GM23338 (cell line): ENCODE measurements at regions not wholly inside any gene's neighbourhood (a gene's known extent, or its start where the extent isn't known, plus 50 kb on each side); places are given as distances from the start of the nearest gene placed in this dataset.

Source experiments
- ATAC-seq: fragments of 200-7000 bp; cut with Tn5 transposase; 3 replicates; pipeline ENCODE4 v1.9.1; 2020
- DNase-seq: peaks from one replicate; pipeline ENCODE4 v3.0.0-alpha.2; 2015; ENCODE audit warnings: low spot score
- H2AFZ ChIP-seq: fragments of 200-600 bp; sonication (generic); 2 replicates; pipeline ENCODE4 v1.8.0; 2016; ENCODE audit warnings: antibody characterized with exemption, mild to moderate bottlenecking, moderate library complexity
- H3F3A ChIP-seq: fragments of 200-600 bp; sonication (generic); replicated peaks from 2 replicates; pipeline ENCODE4 v1.8.0; 2017; ENCODE audit warnings: antibody characterized with exemption, mixed run types, low read depth
- H3K27ac ChIP-seq: fragments of 200-600 bp; sonication (generic); 2 replicates; pipeline ENCODE4 v1.6.1; 2016; ENCODE audit warnings: low read depth
- H3K27me3 ChIP-seq: fragments of 200-600 bp; sonication (generic); 2 replicates; pipeline ENCODE4 v1.8.0; 2016; ENCODE audit warnings: mild to moderate bottlenecking, mixed run types, moderate library complexity; ENCODE audit not compliant: insufficient read depth
- H3K36me3 ChIP-seq: fragments of 200-600 bp; sonication (generic); 2 replicates; pipeline ENCODE4 v1.8.0; 2016; ENCODE audit warnings: mild to moderate bottlenecking; ENCODE audit not compliant: insufficient read depth
- H3K4me1 ChIP-seq: fragments of 200-600 bp; sonication (generic); 2 replicates; pipeline ENCODE4 v1.8.0; 2016; ENCODE audit warnings: mild to moderate bottlenecking, moderate library complexity; ENCODE audit not compliant: insufficient read depth
- H3K4me2 ChIP-seq: fragments of 200-600 bp; sonication (generic); 2 replicates; pipeline ENCODE4 v1.7.1; 2017; ENCODE audit warnings: mixed run types
- H3K4me3 ChIP-seq: fragments of 200-600 bp; sonication (generic); 2 replicates; pipeline ENCODE4 v1.6.1; 2016; ENCODE audit warnings: mixed run types
- H3K79me2 ChIP-seq: fragments of 200-600 bp; sonication (generic); replicated peaks from 2 replicates; pipeline ENCODE4 v1.8.0; 2017; ENCODE audit warnings: mild to moderate bottlenecking; ENCODE audit not compliant: insufficient read depth
- H3K9me2 ChIP-seq: fragments of 200-600 bp; sonication (generic); 2 replicates; pipeline ENCODE4 v1.8.0; 2017; ENCODE audit not compliant: insufficient read depth
- H4K20me1 ChIP-seq: fragments of 200-600 bp; sonication (generic); replicated peaks from 2 replicates; pipeline ENCODE4 v1.8.0; 2017; ENCODE audit warnings: mild to moderate bottlenecking; ENCODE audit not compliant: insufficient read depth
- H3K27ac Mint-ChIP-seq: 2 replicates; pipeline ENCODE4 v1.8.0; 2020; ENCODE audit warnings: inconsistent platforms, mild to moderate bottlenecking, moderate library complexity, mixed read lengths
- H3K27me3 Mint-ChIP-seq: 3 replicates; pipeline ENCODE4 v1.8.0; 2022; ENCODE audit warnings: low read depth, mild to moderate bottlenecking, moderate library complexity, mixed read lengths, inconsistent platforms; ENCODE audit not compliant: insufficient read depth, poor library complexity
- H3K36me3 Mint-ChIP-seq: 3 replicates; pipeline ENCODE4 v1.8.0; 2021; ENCODE audit warnings: low read depth, mild to moderate bottlenecking, inconsistent platforms, moderate library complexity, mixed read lengths
- H3K4me1 Mint-ChIP-seq: 3 replicates; pipeline ENCODE4 v1.8.0; 2020; ENCODE audit warnings: mild to moderate bottlenecking, inconsistent platforms, mixed read lengths
- H3K4me3 Mint-ChIP-seq: 3 replicates; pipeline ENCODE4 v1.8.0; 2021; ENCODE audit warnings: moderate library complexity, mild to moderate bottlenecking, inconsistent platforms, mixed read lengths
- H3K9me3 Mint-ChIP-seq: 3 replicates; pipeline ENCODE4 v1.8.0; 2020; ENCODE audit warnings: moderate library complexity, mild to moderate bottlenecking, inconsistent platforms, mixed read lengths
- CREB1 ChIP-seq: fragments of 250-450 bp; sonication (Bioruptor Pico); IDR thresholded peaks from 2 replicates; pipeline ENCODE4 v1.5.0; 2020; ENCODE audit warnings: low read depth, mild to moderate bottlenecking, moderate library complexity
- EZH2 ChIP-seq: fragments of 200-600 bp; sonication (generic); IDR thresholded peaks from one replicate; pipeline ENCODE4 v1.8.0; 2017; ENCODE audit warnings: antibody characterized with exemption, mild to moderate bottlenecking, low read depth; ENCODE audit not compliant: unreplicated experiment
- EZH2phosphoT487 ChIP-seq: fragments of 200-600 bp; sonication (generic); IDR thresholded peaks from one replicate; pipeline ENCODE4 v1.8.1; 2018; ENCODE audit warnings: antibody characterized with exemption; ENCODE audit not compliant: unreplicated experiment
- JUNB ChIP-seq: IDR thresholded peaks from one replicate; pipeline ENCODE4 v1.6.1; 2016; ENCODE audit warnings: antibody characterized with exemption; ENCODE audit not compliant: unreplicated experiment
- NANOG ChIP-seq: IDR thresholded peaks from 2 replicates; pipeline ENCODE4 v1.6.1; 2016; ENCODE audit warnings: antibody characterized with exemption, borderline replicate concordance
- POLR2AphosphoS5 ChIP-seq: IDR thresholded peaks from 2 replicates; pipeline ENCODE4 v1.6.1; 2016; ENCODE audit warnings: antibody characterized with exemption, low read depth
- STAT1 ChIP-seq: IDR thresholded peaks from one replicate; pipeline ENCODE4 v1.6.1; 2016; ENCODE audit warnings: antibody characterized with exemption; ENCODE audit not compliant: unreplicated experiment
- ZNF114 ChIP-seq: fragments of 250-450 bp; sonication (Bioruptor Pico); IDR thresholded peaks from 2 replicates; pipeline ENCODE4 v1.5.0; 2020; ENCODE audit warnings: mild to moderate bottlenecking, moderate library complexity
- ZNF331 ChIP-seq: fragments of 250-450 bp; sonication (Bioruptor Pico); IDR thresholded peaks from 2 replicates; pipeline ENCODE4 v1.5.0; 2020; ENCODE audit warnings: low read depth, mild to moderate bottlenecking, moderate library complexity
- TF ChIP-seq, protein P1 (sequence below): IDR thresholded peaks from 2 replicates; pipeline ENCODE4 v1.6.1; 2016; ENCODE audit warnings: antibody characterized with exemption
- TF ChIP-seq, protein P2 (sequence below), 2 experiments: fragments of 200-600 bp in 1 of 2; sonication (generic) in 1 of 2; conservative IDR thresholded peaks; 2 replicates each; pipeline versions ENCODE4 v1.5.1 to v1.6.1; 2016 to 2017; ENCODE audit warnings: antibody characterized with exemption in 2 of 2, low read depth in 2 of 2, mild to moderate bottlenecking in 2 of 2, moderate library complexity in 1 of 2
- TF ChIP-seq, protein P3 (sequence below): fragments of 250-450 bp; sonication (Bioruptor Pico); IDR thresholded peaks from 2 replicates; pipeline ENCODE4 v1.5.0; 2020; ENCODE audit warnings: mild to moderate bottlenecking, moderate library complexity
- TF ChIP-seq, protein P4 (sequence below): IDR thresholded peaks from one replicate; pipeline ENCODE4 v1.6.1; 2018; ENCODE audit warnings: antibody characterized with exemption; ENCODE audit not compliant: unreplicated experiment

DNA sequence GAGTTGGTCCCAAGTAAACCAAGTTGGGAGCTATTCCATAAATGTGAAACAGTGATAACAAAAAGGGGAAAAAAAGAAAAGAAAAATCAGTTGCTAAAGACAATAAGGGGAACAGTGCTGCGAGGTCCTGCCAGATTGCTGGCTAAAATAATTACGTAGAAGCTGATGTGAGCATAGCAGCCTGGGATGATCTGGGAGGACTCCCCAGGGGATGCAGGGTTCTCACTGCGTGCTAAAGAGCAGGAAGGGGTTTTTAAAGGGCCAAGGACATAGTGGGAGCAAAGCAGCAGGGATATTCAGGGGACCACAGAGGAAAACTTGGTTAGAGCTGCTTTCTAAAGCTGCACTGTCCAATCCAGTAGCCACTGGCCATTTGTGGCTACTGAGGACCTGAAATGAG, 133.0 kb upstream of the UMPS start (continued):
- TF ChIP-seq EZH2 (no peak), EZH2phosphoT487 (no peak)

DNA sequence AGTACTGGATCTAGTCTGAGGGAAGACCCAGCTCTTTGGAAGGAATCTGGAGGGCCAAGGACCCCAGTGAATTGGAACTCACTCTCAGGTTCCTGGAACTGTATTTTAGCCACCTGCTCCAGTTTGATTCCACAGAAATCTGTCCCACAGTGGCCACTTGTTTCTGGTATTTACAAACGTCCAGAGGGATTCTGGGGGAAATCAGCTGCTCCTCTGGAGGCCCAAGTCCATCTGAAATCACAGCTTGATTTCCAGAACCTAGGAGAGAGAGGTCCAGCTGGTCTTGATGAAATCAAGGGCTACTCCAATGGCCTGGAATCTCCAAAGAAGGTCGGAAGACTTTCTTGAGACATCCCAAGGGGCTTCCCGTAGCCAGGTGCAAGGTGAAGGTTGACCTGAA, 132.3 kb upstream of the UMPS start:
- Mint-ChIP-seq H3K4me3 (no peak overlapping the region), H3K9me3 (no peaks in the 10 kb centered on the region), H3K36me3 (no peaks in the 10 kb centered on the region), H3K27me3 (peaks cover 3% of the 10 kb centered on the region), H3K4me1 (peaks cover 15% of the 10 kb centered on the region), H3K27ac (no peak overlapping the region)
- Histone ChIP-seq H3F3A (no peaks in the 10 kb centered on the region), H3K27ac (no peak overlapping the region), H4K20me1 (no peaks in the 10 kb centered on the region), H3K36me3 (no peaks in the 10 kb centered on the region), H3K79me2 (no peaks in the 10 kb centered on the region), H3K9me2 (no peaks in the 10 kb centered on the region), H3K27me3 (no peaks in the 10 kb centered on the region), H3K4me2 (no peak overlapping the region), H3K4me1 (peaks cover 6% of the 10 kb centered on the region; the same call in 1 of the 2 replicates), H2AFZ (no peak overlapping the region), H3K4me3 (no peak overlapping the region)
- DNase-seq (no peak), ATAC-seq (no peak)
- TF ChIP-seq CREB1 (CRISPR knock-in tag) (no peak), EZH2phosphoT487 (no peak), NANOG (no peak), EZH2 (no peak), ZNF331 (no peak), JUNB (no peak), POLR2AphosphoS5 (no peak), ZNF114 (CRISPR knock-in tag) (no peak), STAT1 (no peak)
- TF ChIP-seq, protein P1, sequence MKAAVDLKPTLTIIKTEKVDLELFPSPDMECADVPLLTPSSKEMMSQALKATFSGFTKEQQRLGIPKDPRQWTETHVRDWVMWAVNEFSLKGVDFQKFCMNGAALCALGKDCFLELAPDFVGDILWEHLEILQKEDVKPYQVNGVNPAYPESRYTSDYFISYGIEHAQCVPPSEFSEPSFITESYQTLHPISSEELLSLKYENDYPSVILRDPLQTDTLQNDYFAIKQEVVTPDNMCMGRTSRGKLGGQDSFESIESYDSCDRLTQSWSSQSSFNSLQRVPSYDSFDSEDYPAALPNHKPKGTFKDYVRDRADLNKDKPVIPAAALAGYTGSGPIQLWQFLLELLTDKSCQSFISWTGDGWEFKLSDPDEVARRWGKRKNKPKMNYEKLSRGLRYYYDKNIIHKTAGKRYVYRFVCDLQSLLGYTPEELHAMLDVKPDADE: no peak
- TF ChIP-seq, protein P2, sequence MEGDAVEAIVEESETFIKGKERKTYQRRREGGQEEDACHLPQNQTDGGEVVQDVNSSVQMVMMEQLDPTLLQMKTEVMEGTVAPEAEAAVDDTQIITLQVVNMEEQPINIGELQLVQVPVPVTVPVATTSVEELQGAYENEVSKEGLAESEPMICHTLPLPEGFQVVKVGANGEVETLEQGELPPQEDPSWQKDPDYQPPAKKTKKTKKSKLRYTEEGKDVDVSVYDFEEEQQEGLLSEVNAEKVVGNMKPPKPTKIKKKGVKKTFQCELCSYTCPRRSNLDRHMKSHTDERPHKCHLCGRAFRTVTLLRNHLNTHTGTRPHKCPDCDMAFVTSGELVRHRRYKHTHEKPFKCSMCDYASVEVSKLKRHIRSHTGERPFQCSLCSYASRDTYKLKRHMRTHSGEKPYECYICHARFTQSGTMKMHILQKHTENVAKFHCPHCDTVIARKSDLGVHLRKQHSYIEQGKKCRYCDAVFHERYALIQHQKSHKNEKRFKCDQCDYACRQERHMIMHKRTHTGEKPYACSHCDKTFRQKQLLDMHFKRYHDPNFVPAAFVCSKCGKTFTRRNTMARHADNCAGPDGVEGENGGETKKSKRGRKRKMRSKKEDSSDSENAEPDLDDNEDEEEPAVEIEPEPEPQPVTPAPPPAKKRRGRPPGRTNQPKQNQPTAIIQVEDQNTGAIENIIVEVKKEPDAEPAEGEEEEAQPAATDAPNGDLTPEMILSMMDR (conservative IDR thresholded peaks at IDR 0.05; ENCODE audit: low read depth in 2 of 2): no peak
- TF ChIP-seq, protein P3, sequence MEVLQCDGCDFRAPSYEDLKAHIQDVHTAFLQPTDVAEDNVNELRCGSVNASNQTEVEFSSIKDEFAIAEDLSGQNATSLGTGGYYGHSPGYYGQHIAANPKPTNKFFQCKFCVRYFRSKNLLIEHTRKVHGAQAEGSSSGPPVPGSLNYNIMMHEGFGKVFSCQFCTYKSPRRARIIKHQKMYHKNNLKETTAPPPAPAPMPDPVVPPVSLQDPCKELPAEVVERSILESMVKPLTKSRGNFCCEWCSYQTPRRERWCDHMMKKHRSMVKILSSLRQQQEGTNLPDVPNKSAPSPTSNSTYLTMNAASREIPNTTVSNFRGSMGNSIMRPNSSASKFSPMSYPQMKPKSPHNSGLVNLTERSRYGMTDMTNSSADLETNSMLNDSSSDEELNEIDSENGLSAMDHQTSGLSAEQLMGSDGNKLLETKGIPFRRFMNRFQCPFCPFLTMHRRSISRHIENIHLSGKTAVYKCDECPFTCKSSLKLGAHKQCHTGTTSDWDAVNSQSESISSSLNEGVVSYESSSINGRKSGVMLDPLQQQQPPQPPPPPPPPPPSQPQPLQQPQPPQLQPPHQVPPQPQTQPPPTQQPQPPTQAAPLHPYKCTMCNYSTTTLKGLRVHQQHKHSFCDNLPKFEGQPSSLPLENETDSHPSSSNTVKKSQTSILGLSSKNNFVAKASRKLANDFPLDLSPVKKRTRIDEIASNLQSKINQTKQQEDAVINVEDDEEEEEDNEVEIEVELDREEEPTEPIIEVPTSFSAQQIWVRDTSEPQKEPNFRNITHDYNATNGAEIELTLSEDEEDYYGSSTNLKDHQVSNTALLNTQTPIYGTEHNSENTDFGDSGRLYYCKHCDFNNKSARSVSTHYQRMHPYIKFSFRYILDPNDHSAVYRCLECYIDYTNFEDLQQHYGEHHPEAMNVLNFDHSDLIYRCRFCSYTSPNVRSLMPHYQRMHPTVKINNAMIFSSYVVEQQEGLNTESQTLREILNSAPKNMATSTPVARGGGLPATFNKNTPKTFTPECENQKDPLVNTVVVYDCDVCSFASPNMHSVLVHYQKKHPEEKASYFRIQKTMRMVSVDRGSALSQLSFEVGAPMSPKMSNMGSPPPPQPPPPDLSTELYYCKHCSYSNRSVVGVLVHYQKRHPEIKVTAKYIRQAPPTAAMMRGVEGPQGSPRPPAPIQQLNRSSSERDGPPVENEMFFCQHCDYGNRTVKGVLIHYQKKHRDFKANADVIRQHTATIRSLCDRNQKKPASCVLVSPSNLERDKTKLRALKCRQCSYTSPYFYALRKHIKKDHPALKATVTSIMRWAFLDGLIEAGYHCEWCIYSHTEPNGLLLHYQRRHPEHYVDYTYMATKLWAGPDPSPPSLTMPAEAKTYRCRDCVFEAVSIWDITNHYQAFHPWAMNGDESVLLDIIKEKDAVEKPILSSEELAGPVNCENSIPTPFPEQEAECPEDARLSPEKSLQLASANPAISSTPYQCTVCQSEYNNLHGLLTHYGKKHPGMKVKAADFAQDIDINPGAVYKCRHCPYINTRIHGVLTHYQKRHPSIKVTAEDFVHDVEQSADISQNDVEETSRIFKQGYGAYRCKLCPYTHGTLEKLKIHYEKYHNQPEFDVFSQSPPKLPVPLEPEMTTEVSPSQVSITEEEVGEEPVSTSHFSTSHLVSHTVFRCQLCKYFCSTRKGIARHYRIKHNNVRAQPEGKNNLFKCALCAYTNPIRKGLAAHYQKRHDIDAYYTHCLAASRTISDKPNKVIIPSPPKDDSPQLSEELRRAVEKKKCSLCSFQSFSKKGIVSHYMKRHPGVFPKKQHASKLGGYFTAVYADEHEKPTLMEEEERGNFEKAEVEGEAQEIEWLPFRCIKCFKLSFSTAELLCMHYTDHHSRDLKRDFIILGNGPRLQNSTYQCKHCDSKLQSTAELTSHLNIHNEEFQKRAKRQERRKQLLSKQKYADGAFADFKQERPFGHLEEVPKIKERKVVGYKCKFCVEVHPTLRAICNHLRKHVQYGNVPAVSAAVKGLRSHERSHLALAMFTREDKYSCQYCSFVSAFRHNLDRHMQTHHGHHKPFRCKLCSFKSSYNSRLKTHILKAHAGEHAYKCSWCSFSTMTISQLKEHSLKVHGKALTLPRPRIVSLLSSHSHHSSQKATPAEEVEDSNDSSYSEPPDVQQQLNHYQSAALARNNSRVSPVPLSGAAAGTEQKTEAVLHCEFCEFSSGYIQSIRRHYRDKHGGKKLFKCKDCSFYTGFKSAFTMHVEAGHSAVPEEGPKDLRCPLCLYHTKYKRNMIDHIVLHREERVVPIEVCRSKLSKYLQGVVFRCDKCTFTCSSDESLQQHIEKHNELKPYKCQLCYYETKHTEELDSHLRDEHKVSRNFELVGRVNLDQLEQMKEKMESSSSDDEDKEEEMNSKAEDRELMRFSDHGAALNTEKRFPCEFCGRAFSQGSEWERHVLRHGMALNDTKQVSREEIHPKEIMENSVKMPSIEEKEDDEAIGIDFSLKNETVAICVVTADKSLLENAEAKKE (CRISPR knock-in tag): no peak
- TF ChIP-seq, protein P4, sequence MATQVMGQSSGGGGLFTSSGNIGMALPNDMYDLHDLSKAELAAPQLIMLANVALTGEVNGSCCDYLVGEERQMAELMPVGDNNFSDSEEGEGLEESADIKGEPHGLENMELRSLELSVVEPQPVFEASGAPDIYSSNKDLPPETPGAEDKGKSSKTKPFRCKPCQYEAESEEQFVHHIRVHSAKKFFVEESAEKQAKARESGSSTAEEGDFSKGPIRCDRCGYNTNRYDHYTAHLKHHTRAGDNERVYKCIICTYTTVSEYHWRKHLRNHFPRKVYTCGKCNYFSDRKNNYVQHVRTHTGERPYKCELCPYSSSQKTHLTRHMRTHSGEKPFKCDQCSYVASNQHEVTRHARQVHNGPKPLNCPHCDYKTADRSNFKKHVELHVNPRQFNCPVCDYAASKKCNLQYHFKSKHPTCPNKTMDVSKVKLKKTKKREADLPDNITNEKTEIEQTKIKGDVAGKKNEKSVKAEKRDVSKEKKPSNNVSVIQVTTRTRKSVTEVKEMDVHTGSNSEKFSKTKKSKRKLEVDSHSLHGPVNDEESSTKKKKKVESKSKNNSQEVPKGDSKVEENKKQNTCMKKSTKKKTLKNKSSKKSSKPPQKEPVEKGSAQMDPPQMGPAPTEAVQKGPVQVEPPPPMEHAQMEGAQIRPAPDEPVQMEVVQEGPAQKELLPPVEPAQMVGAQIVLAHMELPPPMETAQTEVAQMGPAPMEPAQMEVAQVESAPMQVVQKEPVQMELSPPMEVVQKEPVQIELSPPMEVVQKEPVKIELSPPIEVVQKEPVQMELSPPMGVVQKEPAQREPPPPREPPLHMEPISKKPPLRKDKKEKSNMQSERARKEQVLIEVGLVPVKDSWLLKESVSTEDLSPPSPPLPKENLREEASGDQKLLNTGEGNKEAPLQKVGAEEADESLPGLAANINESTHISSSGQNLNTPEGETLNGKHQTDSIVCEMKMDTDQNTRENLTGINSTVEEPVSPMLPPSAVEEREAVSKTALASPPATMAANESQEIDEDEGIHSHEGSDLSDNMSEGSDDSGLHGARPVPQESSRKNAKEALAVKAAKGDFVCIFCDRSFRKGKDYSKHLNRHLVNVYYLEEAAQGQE: no peak
